Glomerular endothelial cell (primary cell): ENCODE measurements at regions not wholly inside any gene's neighbourhood (a gene's known extent, or its start where the extent isn't known, plus 50 kb on each side); places are given as distances from the start of the nearest gene placed in this dataset.

Experiments
- DNase-seq: peaks from one replicate; pipeline ENCODE4 v3.0.0-alpha.2; 2011; ENCODE audit warnings: low read depth, low spot score; ENCODE audit errors: extremely low read depth

GRCh38 chr6:139939189-139939979 lies 564.9 kb upstream of the CITED2 start:
- no peak for DNase-seq

DNA sequence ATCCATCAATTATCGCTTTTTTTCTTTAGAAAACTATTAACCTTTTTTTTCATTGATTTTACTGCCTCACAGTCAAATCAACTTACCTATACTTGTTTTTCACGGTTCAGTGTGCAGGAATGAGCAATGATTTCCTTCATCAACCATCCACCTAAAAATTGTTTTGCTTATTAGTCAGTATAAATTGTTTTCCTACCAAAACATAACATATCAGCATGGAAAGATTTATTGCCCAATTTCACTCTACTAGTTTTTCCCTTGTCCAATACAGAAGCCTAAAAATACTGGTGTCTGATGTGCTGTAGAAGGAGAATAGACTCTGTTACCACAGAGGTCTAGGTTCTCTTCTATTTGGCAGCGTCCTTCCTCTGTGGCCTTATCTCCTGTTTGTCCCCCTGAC lies 558.2 kb upstream of the CITED2 start:
- no peak for DNase-seq

GRCh38 chr6:139931747-139932146 lies 557.3 kb upstream of the CITED2 start:
- no peak for DNase-seq

DNA sequence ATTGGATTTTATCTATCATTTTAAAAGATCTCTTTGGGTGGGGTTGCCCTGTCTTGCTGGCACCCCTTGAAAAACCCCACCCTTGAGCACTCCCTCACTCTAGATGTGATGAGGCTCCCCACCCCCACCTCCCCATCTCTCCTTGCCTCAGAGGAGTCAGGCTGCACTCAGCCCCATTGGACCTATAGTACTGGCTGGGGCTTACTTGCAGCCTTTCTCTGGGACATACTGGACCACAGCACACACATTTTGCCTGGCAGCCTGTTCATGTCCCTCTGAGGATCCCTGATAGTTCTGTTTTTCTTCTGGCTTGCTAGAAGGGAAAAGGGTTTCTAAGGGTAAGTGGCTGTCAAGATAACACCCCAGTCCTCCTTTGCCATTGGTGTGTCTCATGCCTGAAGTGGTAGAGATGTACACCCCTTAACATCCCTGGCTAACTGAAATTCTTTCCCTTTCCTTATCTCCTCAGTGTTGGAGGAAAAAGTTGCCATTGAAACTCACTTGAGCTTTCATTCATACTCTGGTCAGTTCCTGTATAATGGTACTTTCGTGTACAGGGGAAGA lies 553.4 kb upstream of the CITED2 start:
- DNase-seq, result no peak

DNA sequence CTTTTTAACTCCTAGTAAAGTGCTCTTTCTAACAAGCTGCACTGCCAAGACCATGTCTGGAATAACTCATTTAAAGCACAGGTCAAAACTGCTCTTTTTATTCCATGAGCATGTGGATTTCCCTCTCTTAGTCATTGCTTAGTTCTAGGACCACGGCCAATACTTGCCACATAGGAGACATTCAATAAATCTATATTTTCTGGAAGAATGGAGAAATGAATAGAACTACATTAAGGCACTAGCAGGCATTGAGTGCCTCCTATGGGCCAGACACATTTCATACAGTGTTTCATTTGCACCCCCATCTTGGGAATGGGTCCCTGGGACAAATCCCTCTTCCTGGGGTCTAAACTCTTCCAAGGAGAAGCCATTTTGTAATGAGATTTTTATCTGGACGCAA lies 552.8 kb upstream of the CITED2 start:
- no peak for DNase-seq

- no peak for DNase-seq
Observed at GRCh38 chr6:139926711-139927110, 552.3 kb upstream of the CITED2 start.

- DNase-seq, result no peak
Observed at GRCh38 chr6:139925894-139926641, 551.6 kb upstream of the CITED2 start.

DNA sequence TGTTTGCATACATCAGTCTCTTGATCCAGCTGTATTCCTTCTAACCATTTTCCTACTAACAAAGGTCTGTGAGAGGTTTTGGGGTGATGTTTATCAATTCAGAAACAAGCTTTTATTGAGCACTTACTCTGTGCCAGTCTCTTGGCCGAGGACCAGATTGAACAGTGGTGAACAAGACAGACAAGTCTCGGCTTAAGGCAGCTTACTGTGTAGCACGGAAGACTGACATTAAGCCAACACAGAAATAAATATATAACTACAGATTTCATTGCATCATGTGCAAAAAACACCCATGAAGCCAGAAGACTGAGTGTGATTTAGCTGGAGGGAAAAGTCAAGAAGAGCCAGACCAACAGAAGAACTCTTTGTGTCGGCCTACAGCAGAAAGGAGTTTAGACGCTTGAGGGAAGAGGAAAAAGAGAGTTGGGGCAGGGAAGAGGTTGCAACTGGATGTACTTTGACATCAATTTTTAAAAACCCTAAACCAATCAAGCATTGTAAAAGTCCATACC lies 549.6 kb upstream of the CITED2 start:
- DNase-seq, result no peak

DNA sequence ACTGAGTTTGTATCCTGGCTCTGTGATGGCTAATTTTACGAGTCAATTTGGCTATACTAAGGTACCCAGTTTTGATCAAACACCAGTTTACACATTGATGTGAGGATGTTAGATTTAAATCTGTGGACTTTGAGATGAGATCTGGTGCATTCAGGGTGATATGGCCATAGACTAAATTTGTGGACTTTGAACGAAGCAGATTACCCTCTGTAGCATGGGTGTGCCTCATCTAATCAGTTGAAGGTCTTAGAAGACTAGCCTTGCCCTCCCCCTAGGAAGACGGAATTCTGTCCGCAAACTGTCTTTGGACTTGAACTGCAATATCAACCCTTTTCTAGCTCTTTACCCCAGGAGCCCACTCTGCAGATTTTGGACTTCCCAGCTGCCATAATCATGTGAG lies 547.8 kb upstream of the CITED2 start:
- DNase-seq, result no peak

- DNase-seq, result no peak
Observed at GRCh38 chr6:139920776-139921100, 546.3 kb upstream of the CITED2 start.

GRCh38 chr6:139920027-139920775 lies 545.8 kb upstream of the CITED2 start:
- no peak for DNase-seq

DNA sequence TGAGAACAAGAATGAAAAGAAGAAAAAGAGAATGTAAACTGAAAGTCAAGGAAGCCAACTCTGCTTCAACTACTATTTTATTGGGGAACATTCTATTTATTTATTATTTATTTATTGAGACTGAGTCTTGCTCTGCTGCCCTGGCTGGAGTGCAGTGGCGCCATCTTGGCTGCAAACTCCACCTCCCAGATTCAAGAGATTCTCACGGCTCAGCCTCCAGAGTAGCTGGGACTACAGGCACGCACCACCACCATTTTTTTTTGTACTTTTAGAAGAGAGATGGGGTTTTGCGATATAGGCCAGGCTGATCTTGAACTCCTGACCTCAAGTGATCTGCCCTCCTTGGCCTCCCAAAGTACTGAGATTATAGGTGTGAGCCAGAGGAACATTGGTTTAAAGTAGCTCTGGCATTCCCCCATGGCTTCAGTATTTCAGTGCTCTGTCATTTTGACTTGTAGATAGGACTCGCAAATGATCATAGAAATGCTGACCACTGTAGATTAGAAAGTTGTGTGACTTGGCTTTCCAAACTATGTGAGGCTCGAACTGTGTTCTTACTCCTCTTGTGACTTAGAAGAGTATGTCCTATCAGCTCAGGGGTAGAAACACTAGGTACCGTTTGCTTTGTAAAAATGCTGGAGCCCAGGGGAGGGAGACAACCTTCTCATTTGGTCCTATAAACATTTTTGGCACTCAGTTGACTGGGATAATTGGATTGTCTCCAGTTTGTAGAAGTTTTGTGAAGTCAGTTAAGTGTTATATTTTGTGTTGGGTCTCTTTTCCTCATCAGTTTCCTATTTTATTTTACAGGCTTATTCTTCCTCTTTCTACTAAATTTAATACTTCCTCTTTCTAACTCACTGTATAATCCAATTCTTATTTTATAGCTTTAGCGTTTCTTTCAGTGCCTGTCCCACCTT lies 544.9 kb upstream of the CITED2 start:
- DNase-seq, result no peak

GRCh38 chr6:139917951-139918630 lies 543.6 kb upstream of the CITED2 start:
- no peak for DNase-seq

GRCh38 chr6:139914910-139915309 lies 540.5 kb upstream of the CITED2 start:
- DNase-seq, result no peak

- no peak for DNase-seq
Observed at GRCh38 chr6:139912735-139913400, 538.4 kb upstream of the CITED2 start.

DNA sequence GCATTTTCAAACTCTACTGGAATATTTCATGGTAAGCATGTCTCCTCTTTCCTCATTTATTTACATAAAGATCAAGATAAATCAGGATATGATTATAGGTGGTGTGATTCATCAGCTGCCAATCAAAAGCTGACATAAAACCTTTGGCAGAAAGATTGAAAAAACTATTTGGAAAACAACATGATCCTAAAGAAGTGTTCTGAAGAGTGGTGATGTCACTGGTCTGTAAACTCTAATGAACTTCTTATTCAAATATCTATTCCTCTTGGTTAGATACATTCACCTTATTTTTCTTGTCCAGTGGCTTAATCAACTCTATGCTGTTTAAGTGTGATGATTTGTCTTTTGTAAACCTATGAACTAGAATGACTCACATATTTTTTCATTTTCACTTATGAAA lies 535.5 kb upstream of the CITED2 start:
- no peak for DNase-seq

DNA sequence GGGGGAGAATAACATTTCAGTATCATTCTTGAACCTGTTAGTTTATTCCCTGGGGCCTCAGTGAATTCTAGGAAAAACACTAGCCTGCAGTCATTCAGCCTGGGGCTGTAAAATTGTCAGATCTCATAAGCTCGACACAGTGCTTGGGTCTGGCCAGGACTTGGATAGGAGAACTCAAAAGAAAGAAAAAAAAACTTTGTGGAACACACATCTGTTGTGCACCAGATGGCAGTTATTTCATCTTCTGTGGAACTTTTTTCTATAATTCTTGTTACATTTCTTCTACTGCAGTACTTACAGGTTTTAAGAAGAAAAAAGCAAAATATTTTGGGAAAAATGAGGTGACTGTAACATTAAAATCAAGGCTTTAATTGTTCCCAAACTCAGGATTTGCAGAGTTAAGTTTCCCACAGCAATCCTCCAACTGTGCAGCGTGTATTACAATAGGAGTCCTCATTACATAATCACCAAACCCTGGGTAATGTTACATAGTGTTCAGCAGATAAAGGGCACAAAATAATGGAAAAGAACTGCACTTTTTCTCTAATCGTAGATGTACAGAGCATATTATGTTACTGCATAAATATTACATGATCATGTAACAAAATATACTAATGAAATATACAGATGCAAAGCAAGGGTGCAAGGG lies 531.1 kb upstream of the CITED2 start:
- DNase-seq, result no peak

- no peak for DNase-seq
Observed at GRCh38 chr6:139904568-139904967, 530.1 kb upstream of the CITED2 start.

GRCh38 chr6:139904158-139904533 lies 529.7 kb upstream of the CITED2 start:
- no peak for DNase-seq
